Liver (tissue), 8 donors: ENCODE measurements at regions not wholly inside any gene's neighbourhood (a gene's known extent, or its start where the extent isn't known, plus 50 kb on each side); places are given as distances from the start of the nearest gene placed in this dataset.

Source experiments
- DNase-seq: peaks from one replicate; pipeline ENCODE4 v3.0.0-alpha.2; 2017; ENCODE audit warnings: low spot score
- H3K27ac ChIP-seq, 2 donors: one replicate each; pipeline ENCODE4 v1.7.0; 2013; ENCODE audit warnings: inconsistent platforms in 2 of 2, low read length in 2 of 2, control low read depth in 1 of 2, low read depth in 1 of 2, mild to moderate bottlenecking in 1 of 2
- H3K27me3 ChIP-seq, 4 donors: one replicate each; pipeline versions ENCODE4 v1.6.1 to v1.7.0; 2013; ENCODE audit warnings: low read length in 3 of 4, inconsistent platforms in 1 of 4, mild to moderate bottlenecking in 1 of 4, moderate library complexity in 1 of 4; ENCODE audit not compliant: control insufficient read depth in 4 of 4, insufficient read depth in 4 of 4
- H3K36me3 ChIP-seq, 4 donors: one replicate each; pipeline versions ENCODE4 v1.6.1 to v1.7.0; 2013; ENCODE audit warnings: low read length in 3 of 4, mild to moderate bottlenecking in 3 of 4, low read depth in 1 of 4, moderate library complexity in 1 of 4; ENCODE audit not compliant: control insufficient read depth in 4 of 4, insufficient read depth in 3 of 4
- H3K4me1 ChIP-seq, 4 donors: one replicate each; pipeline versions ENCODE4 v1.6.1 to v1.7.0; 2013; ENCODE audit warnings: low read length in 3 of 4, mild to moderate bottlenecking in 3 of 4, moderate library complexity in 1 of 4; ENCODE audit not compliant: control insufficient read depth in 4 of 4, insufficient read depth in 4 of 4
- H3K4me3 ChIP-seq, 3 donors: one replicate each; pipeline versions ENCODE4 v1.6.1 to v1.7.0; 2013; ENCODE audit warnings: low read length in 3 of 3, control low read depth in 1 of 3, low read depth in 1 of 3, mild to moderate bottlenecking in 1 of 3
- H3K9ac ChIP-seq, 2 donors: one replicate each; pipeline ENCODE4 v1.7.0; 2013; ENCODE audit warnings: low read length in 2 of 2, mild to moderate bottlenecking in 2 of 2, moderate library complexity in 2 of 2, control low read depth in 1 of 2, low read depth in 1 of 2
- H3K9me3 ChIP-seq, 4 donors: one replicate each; pipeline versions ENCODE4 v1.6.1 to v1.7.0; 2013; ENCODE audit warnings: low read length in 3 of 4; ENCODE audit not compliant: control insufficient read depth in 4 of 4
- ATF3 ChIP-seq: IDR thresholded peaks from 2 replicates; pipeline ENCODE4 v1.6.1; 2016; ENCODE audit warnings: antibody characterized with exemption
- EGR1 ChIP-seq, 2 donors: IDR thresholded peaks; 2 replicates each; pipeline ENCODE4 v1.6.1; 2016 to 2018; ENCODE audit warnings: antibody characterized with exemption in 2 of 2, low read depth in 2 of 2
- FOXA1 ChIP-seq: IDR thresholded peaks from 2 replicates; pipeline ENCODE4 v1.6.1; 2016; ENCODE audit warnings: antibody characterized with exemption
- FOXA2 ChIP-seq: IDR thresholded peaks from 2 replicates; pipeline ENCODE4 v1.6.1; 2016; ENCODE audit warnings: antibody characterized with exemption
- GABPA ChIP-seq, 2 donors: IDR thresholded peaks in 1 of 2; conservative IDR thresholded peaks in 1 of 2; 2 replicates each; pipeline ENCODE4 v1.6.1; 2016; ENCODE audit warnings: antibody characterized with exemption in 2 of 2, mild to moderate bottlenecking in 1 of 2, moderate library complexity in 1 of 2
- HNF4A ChIP-seq, 2 donors: conservative IDR thresholded peaks; 2 replicates each; pipeline ENCODE4 v1.6.1; 2016; ENCODE audit warnings: antibody characterized with exemption in 2 of 2, mild to moderate bottlenecking in 2 of 2
- HNF4G ChIP-seq: IDR thresholded peaks from 2 replicates; pipeline ENCODE4 v1.6.1; 2016; ENCODE audit warnings: antibody characterized with exemption
- JUND ChIP-seq, 2 donors: IDR thresholded peaks; 2 replicates each; pipeline ENCODE4 v1.6.1; 2016; ENCODE audit warnings: antibody characterized with exemption in 2 of 2
- NR2F2 ChIP-seq: IDR thresholded peaks from 2 replicates; pipeline ENCODE4 v1.6.1; 2016; ENCODE audit warnings: antibody characterized with exemption
- RAD21 ChIP-seq, 2 donors: IDR thresholded peaks; 2 replicates each; pipeline ENCODE4 v1.6.1; 2016; ENCODE audit warnings: antibody characterized with exemption in 2 of 2, mild to moderate bottlenecking in 2 of 2
- RXRA ChIP-seq, 2 donors: IDR thresholded peaks; 2 replicates each; pipeline ENCODE4 v1.6.1; 2017 to 2018; ENCODE audit warnings: antibody characterized with exemption in 2 of 2, mild to moderate bottlenecking in 1 of 2
- SP1 ChIP-seq: IDR thresholded peaks from 2 replicates; pipeline ENCODE4 v1.6.1; 2018; ENCODE audit warnings: antibody characterized with exemption, mild to moderate bottlenecking
- TAF1 ChIP-seq: conservative IDR thresholded peaks from 2 replicates; pipeline ENCODE4 v1.6.1; 2016; ENCODE audit warnings: antibody characterized with exemption, mild to moderate bottlenecking
- YY1 ChIP-seq: IDR thresholded peaks from 2 replicates; pipeline ENCODE4 v1.6.1; 2016; ENCODE audit warnings: antibody characterized with exemption, mild to moderate bottlenecking
- ZBTB33 ChIP-seq: IDR thresholded peaks from 2 replicates; pipeline ENCODE4 v1.6.1; 2016; ENCODE audit warnings: antibody characterized with exemption
- WGBS: extraction: QIAGEN DNeasy Blood & Tissue Kit; methylation state at CpG from one replicate; pipeline ENCODE4 v1.1.7; 2013; 5-methylcytosine and 5-hydroxymethylcytosine counted together
- TF ChIP-seq, protein P1 (sequence below): fragments of 150-350 bp; IDR thresholded peaks from 2 replicates; pipeline ENCODE4 v1.5.1; 2017; ENCODE audit warnings: improper control_type of control experiment, low read depth, low read length; ENCODE audit not compliant: missing input control
- TF ChIP-seq, protein P2 (sequence below): IDR thresholded peaks from 2 replicates; pipeline ENCODE4 v1.6.1; 2016; ENCODE audit warnings: antibody characterized with exemption, mild to moderate bottlenecking
- TF ChIP-seq, protein P3 (sequence below): IDR thresholded peaks from 2 replicates; pipeline ENCODE4 v1.6.1; 2016; ENCODE audit warnings: antibody characterized with exemption
- donor health status: healthy.
- donor health status: healthy.
- donor health status: healthy.
- donor health status: healthy.
- donor health status: healthy.

- TF ChIP-seq, protein P1, sequence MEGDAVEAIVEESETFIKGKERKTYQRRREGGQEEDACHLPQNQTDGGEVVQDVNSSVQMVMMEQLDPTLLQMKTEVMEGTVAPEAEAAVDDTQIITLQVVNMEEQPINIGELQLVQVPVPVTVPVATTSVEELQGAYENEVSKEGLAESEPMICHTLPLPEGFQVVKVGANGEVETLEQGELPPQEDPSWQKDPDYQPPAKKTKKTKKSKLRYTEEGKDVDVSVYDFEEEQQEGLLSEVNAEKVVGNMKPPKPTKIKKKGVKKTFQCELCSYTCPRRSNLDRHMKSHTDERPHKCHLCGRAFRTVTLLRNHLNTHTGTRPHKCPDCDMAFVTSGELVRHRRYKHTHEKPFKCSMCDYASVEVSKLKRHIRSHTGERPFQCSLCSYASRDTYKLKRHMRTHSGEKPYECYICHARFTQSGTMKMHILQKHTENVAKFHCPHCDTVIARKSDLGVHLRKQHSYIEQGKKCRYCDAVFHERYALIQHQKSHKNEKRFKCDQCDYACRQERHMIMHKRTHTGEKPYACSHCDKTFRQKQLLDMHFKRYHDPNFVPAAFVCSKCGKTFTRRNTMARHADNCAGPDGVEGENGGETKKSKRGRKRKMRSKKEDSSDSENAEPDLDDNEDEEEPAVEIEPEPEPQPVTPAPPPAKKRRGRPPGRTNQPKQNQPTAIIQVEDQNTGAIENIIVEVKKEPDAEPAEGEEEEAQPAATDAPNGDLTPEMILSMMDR, result no peak
- TF ChIP-seq ZBTB33 (no peak), SP1 (no peak), GABPA (IDR thresholded peaks at IDR 0.05 in 1 of 2, conservative IDR thresholded peaks at IDR 0.05 in 1 of 2) (no peak), TAF1 (no peak), FOXA2 (no peak), EGR1 (IDR thresholded peaks at IDR 0.05; ENCODE audit: low read depth in 2 of 2) (no peak), YY1 (no peak), RAD21 (IDR thresholded peaks at IDR 0.05) (no peak), JUND (IDR thresholded peaks at IDR 0.05) (no peak)
- TF ChIP-seq, protein P2, sequence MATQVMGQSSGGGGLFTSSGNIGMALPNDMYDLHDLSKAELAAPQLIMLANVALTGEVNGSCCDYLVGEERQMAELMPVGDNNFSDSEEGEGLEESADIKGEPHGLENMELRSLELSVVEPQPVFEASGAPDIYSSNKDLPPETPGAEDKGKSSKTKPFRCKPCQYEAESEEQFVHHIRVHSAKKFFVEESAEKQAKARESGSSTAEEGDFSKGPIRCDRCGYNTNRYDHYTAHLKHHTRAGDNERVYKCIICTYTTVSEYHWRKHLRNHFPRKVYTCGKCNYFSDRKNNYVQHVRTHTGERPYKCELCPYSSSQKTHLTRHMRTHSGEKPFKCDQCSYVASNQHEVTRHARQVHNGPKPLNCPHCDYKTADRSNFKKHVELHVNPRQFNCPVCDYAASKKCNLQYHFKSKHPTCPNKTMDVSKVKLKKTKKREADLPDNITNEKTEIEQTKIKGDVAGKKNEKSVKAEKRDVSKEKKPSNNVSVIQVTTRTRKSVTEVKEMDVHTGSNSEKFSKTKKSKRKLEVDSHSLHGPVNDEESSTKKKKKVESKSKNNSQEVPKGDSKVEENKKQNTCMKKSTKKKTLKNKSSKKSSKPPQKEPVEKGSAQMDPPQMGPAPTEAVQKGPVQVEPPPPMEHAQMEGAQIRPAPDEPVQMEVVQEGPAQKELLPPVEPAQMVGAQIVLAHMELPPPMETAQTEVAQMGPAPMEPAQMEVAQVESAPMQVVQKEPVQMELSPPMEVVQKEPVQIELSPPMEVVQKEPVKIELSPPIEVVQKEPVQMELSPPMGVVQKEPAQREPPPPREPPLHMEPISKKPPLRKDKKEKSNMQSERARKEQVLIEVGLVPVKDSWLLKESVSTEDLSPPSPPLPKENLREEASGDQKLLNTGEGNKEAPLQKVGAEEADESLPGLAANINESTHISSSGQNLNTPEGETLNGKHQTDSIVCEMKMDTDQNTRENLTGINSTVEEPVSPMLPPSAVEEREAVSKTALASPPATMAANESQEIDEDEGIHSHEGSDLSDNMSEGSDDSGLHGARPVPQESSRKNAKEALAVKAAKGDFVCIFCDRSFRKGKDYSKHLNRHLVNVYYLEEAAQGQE, result no peak
- H3K4me1 ChIP-seq, result no peaks in the 10 kb centered on the region
- H3K4me3 ChIP-seq, result no peak overlapping the region
- WGBS, result 77% methylated on average over 26 of the region's 26 CpGs
- no peaks in the 10 kb centered on the region for H3K9me3 ChIP-seq
- no peaks in the 10 kb centered on the region for H3K36me3 ChIP-seq
- no peaks in the 10 kb centered on the region for H3K27me3 ChIP-seq
- DNase-seq, result no peak
- no peak overlapping the region for H3K9ac ChIP-seq
- H3K27ac ChIP-seq, result no peak overlapping the region
These were observed 187.1 kb downstream of the BRD1 start for GRCh38 chr22:49640366-49641095.

- Histone ChIP-seq H3K27ac (no peak overlapping the region), H3K9me3 (no peaks in the 10 kb centered on the region), H3K27me3 (no peaks in the 10 kb centered on the region), H3K4me3 (no peak overlapping the region), H3K4me1 (no peaks in the 10 kb centered on the region), H3K36me3 (no peaks in the 10 kb centered on the region), H3K9ac (no peak overlapping the region)
- 65% methylated on average over 12 of the region's 12 CpGs for WGBS
- DNase-seq, result no peak
- TF ChIP-seq RAD21 (IDR thresholded peaks at IDR 0.05) (no peak), HNF4A (conservative IDR thresholded peaks at IDR 0.05) (no peak), TAF1 (no peak), JUND (IDR thresholded peaks at IDR 0.05) (no peak), RXRA (IDR thresholded peaks at IDR 0.05) (no peak), NR2F2 (no peak), FOXA1 (no peak), YY1 (no peak), GABPA (IDR thresholded peaks at IDR 0.05 in 1 of 2, conservative IDR thresholded peaks at IDR 0.05 in 1 of 2) (no peak), FOXA2 (no peak), ATF3 (no peak), HNF4G (no peak)
- TF ChIP-seq, protein P3, sequence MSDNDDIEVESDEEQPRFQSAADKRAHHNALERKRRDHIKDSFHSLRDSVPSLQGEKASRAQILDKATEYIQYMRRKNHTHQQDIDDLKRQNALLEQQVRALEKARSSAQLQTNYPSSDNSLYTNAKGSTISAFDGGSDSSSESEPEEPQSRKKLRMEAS, result no peak
- TF ChIP-seq, protein P1, result no peak
- TF ChIP-seq, protein P2, result no peak
These were observed 187.7 kb downstream of the BRD1 start for GRCh38 chr22:49639956-49640355.
